ENCODE measurements at regions not wholly inside any gene's neighbourhood (a gene's known extent, or its start where the extent isn't known, plus 50 kb on each side); places are given as distances from the start of the nearest gene placed in this dataset.

- no peak for DNase-seq
Measured at GRCh38 chr1:48164571-48164970, 57.9 kb upstream of the SLC5A9 start.

GRCh38 chr1:48160486-48161132 lies 61.9 kb upstream of the SLC5A9 start:
- no peak for DNase-seq

GRCh38 chr1:48139275-48139674 lies 83.2 kb upstream of the SLC5A9 start:
- DNase-seq: no peak

- DNase-seq: no peak
Measured at GRCh38 chr1:48127735-48128685, 94.5 kb upstream of the SLC5A9 start.

- DNase-seq: no peak
Measured at GRCh38 chr1:48123647-48124046, 98.9 kb upstream of the SLC5A9 start.

- DNase-seq: no peak
Measured at GRCh38 chr1:48121955-48122354, 100.6 kb upstream of the SLC5A9 start.

- no peak for DNase-seq
Measured at GRCh38 chr1:48120621-48121020, 101.9 kb upstream of the SLC5A9 start.

- DNase-seq: no peak
Measured at GRCh38 chr1:48115835-48116234, 106.7 kb upstream of the SLC5A9 start.

GRCh38 chr1:48114596-48115382 lies 107.7 kb upstream of the SLC5A9 start:
- peak; percentile 35 for DNase-seq

- DNase-seq: peak; percentile 65
Measured at GRCh38 chr1:48109390-48110013, 112.3 kb upstream of the TRABD2B start.

GRCh38 chr1:48107516-48107915 lies 110.3 kb upstream of the TRABD2B start:
- DNase-seq: no peak

- no peak for DNase-seq
Measured at GRCh38 chr1:48106049-48106448, 108.9 kb upstream of the TRABD2B start.

- no peak for DNase-seq
Measured at GRCh38 chr1:48105165-48105564, 108.0 kb upstream of the TRABD2B start.

- DNase-seq: no peak
Measured at GRCh38 chr1:48103495-48103894, 106.3 kb upstream of the TRABD2B start.

GRCh38 chr1:48102766-48103165 lies 105.6 kb upstream of the TRABD2B start:
- DNase-seq: no peak

- peak; percentile 87 for DNase-seq
Measured at GRCh38 chr1:48099072-48099773, 102.0 kb upstream of the TRABD2B start.

- peak; percentile 87 for DNase-seq
Measured at GRCh38 chr1:48093696-48094528, 96.7 kb upstream of the TRABD2B start.

GRCh38 chr1:48093147-48093546 lies 96.0 kb upstream of the TRABD2B start:
- DNase-seq: no peak

GRCh38 chr1:48092401-48092800 lies 95.2 kb upstream of the TRABD2B start:
- peak; percentile 78 for DNase-seq

GRCh38 chr1:48089356-48089891 lies 92.2 kb upstream of the TRABD2B start:
- no peak for DNase-seq

All from renal pelvis (tissue), 1 donor.